ENCODE measurements at regions not wholly inside any gene's neighbourhood (a gene's known extent, or its start where the extent isn't known, plus 50 kb on each side); places are given as distances from the start of the nearest gene placed in this dataset.

DNA sequence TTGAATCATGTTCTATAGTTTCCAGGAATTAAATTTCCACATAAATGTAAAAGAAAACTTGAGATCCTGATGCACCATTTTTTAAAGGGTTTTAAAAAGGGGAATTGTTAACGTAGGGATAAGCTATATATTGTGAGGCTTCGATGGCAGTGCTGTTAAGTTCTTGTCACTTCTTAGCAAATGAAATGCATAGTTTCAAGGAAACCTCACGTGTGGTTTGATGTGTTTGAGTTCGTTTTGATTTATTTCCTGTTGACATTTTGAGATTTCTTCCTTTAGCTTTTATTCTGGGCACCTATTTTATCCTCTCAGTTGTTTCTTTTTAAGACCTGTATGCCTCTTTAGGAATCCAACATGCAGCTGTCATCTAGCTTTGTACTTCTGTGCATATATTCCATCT is 301.0 kb downstream of the DOCK8 start:
- DNase-seq = no peak

DNA sequence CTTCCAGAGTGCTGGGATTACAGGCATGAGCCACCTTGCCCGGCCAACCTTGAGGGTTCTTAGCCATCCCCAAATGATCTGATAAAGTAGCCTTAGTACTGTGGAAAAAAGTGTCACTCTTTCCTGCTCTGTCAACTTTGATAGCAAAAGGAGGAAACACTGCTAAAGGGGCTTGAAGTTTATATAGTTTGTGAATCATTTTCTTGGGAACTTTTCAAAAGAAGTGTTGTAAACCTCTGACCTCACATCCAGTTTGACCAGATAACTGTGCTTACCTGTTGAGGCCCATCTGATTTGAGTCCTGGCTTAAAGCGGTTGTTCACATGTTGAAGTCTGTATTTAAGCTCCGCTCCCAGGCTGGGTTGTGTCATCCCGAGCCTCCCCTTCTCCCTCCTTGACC is 303.3 kb downstream of the DOCK8 start:
- no peak for DNase-seq

DNA sequence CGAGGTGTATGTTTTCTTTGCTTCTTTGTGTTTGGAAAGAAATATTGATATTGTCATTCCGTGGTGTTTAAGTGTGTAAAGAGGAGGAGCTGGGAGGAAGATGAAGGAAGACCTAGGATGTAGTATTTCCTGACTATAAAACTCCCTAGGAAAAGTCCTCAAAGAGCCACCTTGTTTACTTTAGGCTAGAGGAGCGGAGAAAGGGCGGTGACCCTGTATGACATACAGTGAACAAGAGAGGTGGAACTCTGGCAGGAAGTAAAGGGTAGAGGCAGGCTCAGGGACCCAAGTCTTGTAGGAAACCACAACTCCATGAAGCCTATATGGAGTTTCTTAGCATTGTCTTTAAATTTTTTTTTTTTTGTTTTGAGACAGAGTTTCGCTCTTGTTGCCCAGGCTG is 303.9 kb downstream of the DOCK8 start:
- no peak for DNase-seq

DNA sequence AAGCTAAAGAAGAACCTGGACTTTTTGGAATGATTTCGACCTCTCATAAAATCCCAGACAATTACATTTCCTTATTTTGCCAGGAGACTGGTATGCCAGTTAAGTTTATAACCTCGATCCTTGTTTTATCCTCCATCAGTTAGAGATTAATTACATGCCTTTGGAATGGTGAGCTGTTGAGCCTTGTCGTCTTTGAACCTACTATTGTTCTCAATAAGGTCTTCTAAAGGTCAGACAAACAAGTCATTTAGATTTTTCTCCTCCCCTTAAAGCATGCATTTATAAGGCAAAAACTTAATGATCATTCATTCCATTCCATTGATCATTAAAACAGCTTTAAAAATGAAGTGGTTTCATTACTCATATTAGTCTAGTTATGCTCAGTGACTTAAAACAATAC is 304.9 kb downstream of the DOCK8 start:
- no peak for DNase-seq

DNA sequence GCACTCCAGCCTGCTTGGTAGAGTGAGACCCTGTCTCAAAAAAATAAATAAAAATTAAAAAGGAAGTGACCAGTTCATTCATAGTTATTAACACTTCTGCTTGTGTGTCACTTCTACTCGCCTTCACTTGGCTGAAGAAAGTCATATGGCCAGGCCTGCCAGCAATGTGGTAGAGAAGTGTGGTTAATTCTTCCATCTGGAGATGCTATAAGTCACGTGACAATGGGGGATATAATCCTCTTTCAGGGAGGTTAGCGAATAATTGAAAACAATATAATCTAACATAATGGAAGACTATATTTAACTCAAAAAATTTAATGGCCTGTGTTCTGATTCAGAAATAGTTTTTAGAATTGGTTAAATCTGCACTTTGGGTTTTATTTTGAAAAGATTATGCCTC is 305.6 kb downstream of the DOCK8 start:
- no peak for DNase-seq

DNA sequence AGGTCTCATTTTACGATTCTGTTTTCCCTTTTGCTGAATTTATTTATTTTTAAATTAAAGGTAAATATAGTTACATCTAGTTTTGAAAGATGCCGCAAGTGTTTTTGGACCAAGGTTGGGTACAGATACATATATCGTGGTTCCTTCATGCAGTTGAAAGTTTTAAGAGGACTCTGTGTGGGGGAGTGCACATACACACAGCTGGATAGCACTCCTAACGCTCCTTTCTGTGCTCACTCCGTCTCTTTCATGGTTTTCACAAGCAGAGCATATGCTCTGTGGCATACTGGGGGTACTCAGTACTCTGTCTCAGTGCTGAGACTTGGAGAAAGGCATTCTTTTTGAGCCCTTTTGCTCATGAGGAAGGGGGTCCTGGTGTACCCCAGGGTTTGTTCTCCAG is 307.5 kb downstream of the DOCK8 start:
- DNase-seq = no peak

DNA sequence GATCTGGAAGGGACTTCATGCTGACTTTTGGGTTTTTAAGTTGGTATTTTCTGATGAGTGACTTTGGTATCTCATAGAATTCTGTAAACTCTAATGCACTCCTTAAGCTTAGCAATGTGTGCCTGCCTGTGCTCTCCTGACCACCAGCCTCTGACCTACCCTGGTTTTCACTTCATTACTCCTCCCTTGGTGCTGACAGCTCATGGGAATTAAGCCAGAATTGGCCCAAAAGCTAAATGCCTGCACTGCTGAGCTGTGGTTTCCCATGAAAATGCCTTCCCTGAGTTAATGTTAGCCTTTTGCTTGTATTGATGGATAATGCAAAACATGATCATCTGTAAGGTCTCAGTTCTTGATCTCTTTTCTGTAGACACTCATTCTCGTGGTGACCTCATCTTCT is 308.0 kb downstream of the DOCK8 start:
- DNase-seq = no peak

DNA sequence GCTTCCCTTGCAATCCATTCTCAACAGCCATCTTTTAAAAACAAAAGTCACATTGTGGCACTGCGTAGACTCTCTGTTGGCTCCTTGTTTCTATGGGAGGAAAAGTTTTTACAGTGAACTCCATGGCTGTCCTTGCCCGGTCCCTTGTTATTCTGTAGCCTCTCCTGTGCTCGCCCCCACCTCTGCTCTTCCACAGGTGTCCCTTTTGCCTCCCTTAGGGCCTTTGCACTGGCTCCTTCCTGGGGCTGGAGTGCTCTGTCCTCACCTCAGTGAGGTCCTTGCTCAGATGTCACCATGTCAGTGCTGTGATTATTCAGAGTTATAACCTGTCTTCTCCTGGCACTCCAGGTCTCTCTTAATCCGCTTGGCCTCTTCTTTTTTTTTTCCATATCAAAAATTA is 308.8 kb downstream of the DOCK8 start:
- DNase-seq = no peak

DNA sequence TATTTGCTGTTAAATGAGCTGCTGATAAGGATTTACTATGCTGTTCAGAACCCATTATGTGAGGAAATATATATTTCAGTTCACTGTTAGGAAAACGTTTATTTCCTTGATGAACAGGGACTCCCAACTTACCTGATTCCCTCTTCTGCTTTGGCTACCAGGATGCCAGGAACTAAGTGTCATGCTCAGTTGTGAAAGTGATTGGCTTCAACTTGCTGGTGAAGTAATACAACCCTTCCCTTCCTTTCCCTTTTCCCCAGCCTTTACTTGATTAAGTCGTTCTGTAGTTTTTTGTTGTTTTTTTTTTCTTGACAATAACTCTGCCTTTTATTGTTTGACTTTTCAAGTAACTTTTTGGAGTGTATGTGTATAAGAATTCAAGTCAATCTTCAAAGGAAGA is 309.3 kb downstream of the DOCK8 start:
- DNase-seq = no peak

DNA sequence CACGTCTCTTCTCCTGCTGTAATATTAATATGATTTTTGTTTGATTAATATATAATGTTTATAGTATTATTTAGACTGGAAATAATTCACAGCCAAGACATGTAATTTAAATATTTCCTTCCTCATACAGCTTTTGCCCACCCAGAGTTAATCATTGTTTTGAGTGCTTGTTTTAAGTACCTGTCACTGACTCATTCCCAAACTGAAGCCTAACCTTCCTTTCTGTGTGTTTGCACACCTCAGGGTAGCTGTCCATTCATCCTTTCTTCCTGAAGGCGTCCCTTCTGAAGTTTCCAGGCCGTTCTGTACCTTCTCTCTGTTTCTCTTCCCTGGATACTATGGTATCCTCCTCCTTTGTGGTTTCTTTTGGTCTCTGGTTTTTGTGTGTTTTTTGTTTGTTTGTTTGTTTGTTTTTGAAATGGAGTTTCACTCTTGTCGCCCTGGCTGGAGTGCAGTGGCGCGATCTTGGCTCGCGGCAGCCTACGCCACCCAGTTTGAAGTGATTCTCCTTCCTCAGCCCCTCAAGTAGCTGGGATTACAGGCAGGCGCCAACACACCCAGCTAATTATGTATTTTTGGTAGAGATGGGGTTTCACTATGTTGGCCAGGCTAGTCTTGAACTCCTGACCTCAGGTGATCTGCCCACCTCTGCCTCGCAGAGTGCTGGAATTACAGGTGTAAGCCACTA is 312.4 kb downstream of the DOCK8 start:
- DNase-seq = no peak

DNA sequence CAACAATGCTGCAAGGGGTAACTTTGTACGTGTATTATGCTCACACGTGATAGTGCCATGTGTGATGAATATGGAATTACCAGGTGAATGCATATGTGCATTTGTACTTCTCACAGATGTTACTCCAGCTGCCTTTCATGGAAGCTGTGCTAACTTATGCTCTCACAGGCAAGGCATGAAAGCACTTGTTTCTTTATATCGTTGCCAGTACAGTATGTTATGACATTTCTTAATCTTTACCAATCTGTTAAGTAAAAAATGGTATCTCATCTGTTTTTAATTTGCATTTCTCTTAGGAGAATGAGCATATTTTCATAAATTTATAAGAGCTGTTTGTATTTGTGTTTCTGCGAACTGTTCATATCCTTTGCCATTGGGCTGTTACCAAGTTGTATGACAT is 311.8 kb upstream of the DMRT1 start:
- DNase-seq = no peak

DNA sequence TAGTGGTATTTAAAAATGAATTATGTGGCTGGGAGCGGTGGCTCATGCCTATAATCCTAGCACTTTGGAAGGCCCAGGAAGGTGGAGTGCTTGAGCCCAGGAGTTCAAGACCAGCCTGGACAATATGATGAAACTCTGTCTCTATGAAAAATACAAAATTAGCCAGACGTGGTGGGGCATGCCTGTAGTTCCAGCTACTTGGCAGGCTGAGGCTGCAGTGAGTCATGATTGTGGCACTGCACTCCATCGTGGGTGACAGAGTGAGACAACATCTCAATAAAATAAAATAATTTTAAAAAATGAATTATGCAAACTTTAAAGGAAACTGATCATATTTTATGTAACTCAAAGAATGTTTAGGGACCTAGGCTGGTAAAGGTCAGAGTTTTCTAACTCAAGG is 310.8 kb upstream of the DMRT1 start:
- DNase-seq = no peak

DNA sequence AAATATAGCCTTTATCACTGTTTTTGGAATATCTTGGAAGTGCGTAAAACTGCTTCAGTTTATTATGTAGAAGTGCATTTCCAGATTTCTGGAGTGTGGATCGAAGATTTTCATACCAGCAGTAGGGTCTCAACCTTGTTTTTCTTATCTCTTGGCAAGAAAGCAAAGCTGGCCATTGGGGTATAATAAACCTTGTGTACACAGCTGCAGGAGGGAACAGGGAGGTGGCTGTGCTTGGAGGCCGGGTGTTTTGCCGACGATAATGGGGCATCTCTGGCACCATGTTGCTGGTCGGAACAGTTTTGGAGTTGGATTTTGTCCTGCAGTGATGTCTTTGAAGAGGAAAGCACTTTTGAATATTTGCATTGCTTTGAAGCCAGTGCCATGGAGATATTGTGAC is 308.8 kb upstream of the DMRT1 start:
- no peak for DNase-seq

DNA sequence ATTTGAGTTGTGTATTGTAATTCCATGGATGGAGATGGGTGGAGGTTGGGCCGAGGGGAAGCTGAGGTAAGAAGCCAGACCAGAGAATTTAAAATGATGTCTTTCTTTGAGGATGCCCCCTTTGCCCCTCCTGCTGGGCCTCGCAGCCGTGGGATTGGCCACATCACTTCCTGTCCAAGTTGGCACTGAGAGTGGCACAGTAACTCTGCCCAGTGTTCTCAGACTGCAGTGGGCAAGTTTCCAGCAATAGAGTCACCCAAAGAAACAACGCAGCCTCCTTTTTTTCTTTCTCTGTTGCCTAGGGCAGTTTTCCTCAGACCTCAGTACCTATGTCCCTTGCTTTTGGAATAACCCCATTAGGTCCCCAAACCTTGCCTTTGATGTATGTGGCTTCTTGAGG is 306.6 kb upstream of the DMRT1 start:
- DNase-seq = no peak

DNA sequence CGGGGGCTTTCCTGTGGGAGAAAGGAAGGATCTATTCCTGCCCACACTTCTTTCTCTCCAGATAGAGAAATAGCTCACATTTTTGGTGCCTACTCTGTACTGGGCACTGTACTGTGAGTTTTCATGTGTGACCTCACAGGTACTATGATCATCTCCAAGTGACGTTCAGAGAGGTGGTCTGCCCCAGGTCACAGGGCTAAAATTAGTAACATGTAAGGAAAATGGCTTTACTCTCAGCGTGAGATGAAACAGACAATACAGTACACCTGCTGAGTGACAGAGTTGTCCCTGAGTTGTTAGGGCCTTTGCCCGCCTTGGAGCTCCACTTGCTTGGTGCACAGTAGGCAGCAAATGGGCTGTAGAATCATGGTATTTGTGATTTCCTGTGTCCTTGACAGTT is 306.1 kb upstream of the DMRT1 start:
- no peak for DNase-seq

DNA sequence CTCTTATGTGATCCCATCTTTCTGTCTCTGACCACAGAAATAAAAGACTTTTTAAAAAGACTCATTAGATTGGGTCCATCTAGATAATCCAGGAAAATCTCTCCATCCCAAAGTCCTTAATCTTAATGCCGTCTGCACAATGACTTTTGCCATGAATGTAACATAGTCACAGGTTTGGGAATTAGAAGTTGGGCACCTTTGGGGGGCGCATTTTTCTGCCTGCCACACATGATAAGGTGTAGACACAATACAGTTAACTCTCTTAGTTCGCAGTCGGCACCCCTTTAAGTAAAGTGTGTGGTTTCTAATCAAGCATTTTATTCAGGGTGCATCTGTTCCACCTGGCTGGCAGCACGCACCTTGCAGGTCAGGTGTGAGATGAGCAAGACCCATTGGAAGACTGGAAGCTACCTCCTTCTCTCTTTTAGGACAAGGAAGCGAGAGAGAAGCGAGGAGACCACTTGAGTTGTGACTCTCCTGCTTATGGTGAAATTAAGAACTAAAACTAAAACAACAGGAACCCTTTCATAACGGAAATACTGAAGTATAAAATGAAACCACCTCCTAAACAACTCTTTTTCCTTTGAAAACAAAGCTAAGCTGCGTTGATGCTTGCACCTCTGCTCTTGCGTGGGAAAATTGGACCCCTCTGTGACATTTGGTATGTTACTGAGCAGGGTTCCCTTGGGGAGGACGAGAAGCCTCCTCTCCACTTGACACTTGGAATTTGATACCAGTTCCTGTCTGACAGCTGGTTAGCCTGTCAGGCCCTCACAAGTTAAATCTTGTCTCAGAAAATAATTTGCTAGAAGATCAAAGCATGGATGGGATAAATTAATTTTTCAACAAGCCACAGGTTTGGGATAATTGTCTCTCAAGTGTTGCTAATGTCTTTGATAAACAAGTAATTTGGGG is 304.6 kb upstream of the DMRT1 start:
- no peak for DNase-seq

DNA sequence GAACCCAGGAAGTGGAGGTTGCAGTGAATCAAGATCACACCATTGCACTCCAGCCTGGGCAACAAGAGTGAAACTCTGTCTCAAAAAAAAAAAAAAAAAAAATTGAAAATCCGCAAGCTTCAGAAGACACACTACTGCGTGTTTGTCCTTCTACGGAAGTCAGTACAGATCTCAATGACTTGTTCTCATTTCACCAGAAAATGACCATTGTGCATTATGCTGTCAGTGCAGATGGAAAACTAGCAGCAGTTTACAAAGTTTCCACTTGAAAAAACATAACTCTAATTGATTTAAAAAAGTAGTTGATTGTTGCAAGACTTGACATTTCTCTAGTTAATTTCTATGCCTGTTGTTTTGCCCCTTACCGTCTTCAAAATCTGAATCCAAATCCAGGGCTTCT is 298.0 kb upstream of the DMRT1 start:
- no peak for DNase-seq

DNA sequence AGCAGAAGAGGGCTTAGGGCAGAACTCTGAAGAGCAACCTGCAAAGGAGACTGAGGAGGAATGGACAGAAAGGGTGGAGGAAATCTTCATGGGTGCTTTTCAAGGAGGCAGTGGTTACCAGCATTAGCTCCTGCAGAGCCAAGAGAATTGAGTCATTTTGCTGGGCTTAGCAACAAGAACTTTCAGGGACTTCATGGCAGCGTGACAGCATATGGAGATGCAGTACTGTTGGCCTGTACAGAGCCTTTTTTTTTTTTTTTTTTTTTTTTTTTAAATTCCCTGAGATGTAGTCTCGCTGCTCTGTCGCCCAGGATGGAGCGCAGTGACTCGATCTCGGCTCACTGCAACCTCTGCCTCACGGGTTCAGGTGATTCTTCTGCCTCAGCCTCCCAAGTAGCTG is 296.0 kb upstream of the DMRT1 start:
- no peak for DNase-seq

DNA sequence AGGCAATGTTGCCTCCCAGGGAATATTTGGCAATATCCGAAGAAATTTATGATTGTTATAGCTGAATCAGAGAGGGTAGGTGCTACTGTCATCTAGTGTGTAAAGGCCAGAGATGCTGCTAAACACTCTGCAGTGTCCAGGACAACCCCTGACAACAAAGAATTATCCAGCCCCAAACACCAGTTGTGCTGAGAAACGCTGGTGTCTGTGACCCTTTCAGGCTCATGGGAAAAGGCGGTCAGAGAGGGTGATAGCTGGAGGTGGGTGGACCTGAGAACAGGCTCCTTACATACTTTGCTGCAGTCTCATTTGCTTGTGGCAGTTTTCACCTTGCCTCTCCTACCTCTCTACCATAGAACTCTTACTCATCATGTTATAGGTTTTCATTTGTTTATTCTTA is 295.3 kb upstream of the DMRT1 start:
- DNase-seq = no peak

DNA sequence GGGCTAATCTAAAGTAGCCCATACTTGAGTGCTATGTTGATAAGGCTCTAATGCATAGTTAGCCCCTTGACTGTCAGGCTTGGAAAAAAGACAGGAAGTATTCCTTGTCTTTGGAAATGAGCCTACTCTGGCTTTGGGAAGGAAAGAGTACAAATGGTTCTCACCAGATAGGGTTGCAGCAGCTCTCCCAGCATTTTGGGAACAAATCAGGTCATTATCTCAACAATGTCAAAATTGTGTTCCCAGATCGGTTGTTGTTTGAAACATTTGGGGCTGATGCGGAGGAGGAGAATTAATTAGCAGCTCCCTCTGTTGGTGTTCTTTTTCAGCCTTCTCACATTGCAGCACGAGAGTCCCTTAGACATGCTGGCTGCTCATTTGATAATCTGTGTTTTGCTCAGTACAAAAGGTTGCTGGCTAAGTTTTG is 294.7 kb upstream of the DMRT1 start:
- no peak for DNase-seq

DNA sequence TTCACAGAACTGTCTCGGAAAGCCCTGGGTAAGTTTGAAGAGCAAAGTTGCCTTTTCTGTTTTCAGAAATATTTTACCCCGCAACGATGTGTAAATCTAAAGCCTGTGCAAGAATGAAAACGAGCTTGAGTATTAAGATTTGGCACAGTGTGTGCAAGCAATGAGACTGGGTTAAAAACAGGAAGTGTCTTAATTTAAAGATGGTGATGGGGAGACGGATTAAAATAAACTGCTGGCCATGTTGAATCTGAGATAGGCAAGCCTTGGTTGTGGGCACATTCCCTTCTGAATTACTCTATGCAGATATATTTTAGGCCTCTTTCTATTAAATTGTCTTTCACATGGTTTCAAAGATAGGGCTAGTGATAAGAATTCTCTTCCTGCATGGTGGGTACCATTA is 294.2 kb upstream of the DMRT1 start:
- no peak for DNase-seq

DNA sequence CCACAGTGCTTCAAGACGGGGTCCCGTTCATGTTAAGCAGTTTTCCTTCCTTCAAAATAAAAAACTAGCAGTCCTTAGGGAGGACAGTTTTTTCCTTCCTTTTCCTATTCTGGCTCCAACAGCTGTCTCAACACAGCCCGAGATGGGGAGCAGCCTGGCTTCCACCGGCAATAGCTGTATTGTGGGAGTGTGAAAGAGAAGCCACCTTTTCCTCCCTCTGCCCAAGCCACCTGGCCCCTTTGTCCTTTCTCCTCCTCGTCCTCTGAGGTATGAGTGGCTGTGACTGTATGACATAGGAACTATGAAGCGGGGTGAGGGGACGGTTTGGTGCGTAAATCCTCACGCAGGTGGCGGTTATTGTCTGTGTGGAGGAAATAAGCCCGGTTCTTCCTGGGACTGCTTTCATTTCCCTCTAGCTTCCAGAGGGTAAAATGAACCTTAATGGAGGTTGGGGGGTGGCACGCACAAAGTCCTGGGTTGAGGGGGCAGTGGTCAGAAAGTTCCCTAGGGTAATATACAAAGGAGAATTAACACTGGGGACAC is 292.0 kb upstream of the DMRT1 start:
- no peak for DNase-seq

DNA sequence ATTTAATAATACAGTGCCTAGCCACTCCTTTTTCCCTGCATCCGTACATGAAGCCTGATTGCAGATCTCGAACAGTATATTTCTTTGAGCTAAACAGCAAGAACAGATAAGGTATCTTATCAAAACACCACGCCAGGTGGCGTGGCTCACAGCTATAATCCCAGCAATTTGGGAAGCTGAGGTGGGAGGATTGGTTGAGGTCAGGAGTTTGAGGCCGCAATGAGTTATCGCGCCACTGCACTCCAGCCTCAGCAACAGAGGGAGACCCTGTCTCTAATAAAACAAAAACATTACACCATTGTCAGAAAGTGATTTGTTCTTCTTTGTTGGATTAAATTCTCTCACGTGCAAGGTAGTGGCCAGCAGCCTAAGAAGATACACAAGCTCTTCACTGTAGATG is 291.2 kb upstream of the DMRT1 start:
- no peak for DNase-seq
